GM23248 (cell line): ENCODE measurements at regions not wholly inside any gene's neighbourhood (a gene's known extent, or its start where the extent isn't known, plus 50 kb on each side); places are given as distances from the start of the nearest gene placed in this dataset.

Experiments
- DNase-seq: peaks from one replicate; pipeline ENCODE4 v3.0.0-alpha.2; 2015
- H2AFZ ChIP-seq: fragments of 200-600 bp; sonication (generic); 2 replicates; pipeline ENCODE4 v1.6.1; 2016; ENCODE audit warnings: antibody characterized with exemption
- H3F3A ChIP-seq: fragments of 200-600 bp; sonication (generic); 2 replicates; pipeline ENCODE4 v1.6.1; 2016; ENCODE audit warnings: mild to moderate bottlenecking, antibody characterized with exemption, mixed run types; ENCODE audit not compliant: insufficient read depth
- H3K27ac ChIP-seq: fragments of 200-600 bp; sonication (generic); 2 replicates; pipeline ENCODE4 v1.5.1; 2016; ENCODE audit warnings: mild to moderate bottlenecking
- H3K27me3 ChIP-seq: fragments of 200-600 bp; sonication (generic); replicated peaks from 2 replicates; pipeline ENCODE4 v1.6.1; 2016; ENCODE audit warnings: mild to moderate bottlenecking; ENCODE audit not compliant: insufficient read depth
- H3K36me3 ChIP-seq: fragments of 200-600 bp; sonication (generic); 2 replicates; pipeline ENCODE4 v1.6.1; 2016; ENCODE audit warnings: low read depth, mild to moderate bottlenecking
- H3K4me1 ChIP-seq: fragments of 200-600 bp; sonication (generic); 2 replicates; pipeline ENCODE4 v1.6.1; 2016; ENCODE audit warnings: mild to moderate bottlenecking; ENCODE audit not compliant: insufficient read depth
- H3K4me2 ChIP-seq: fragments of 200-600 bp; sonication (generic); one replicate; pipeline ENCODE4 v1.6.1; 2016; ENCODE audit warnings: mild to moderate bottlenecking; ENCODE audit not compliant: unreplicated experiment
- H3K4me3 ChIP-seq: fragments of 200-600 bp; sonication (generic); 2 replicates; pipeline ENCODE4 v1.5.1; 2016; ENCODE audit warnings: mild to moderate bottlenecking
- H3K79me2 ChIP-seq: fragments of 200-600 bp; sonication (generic); 2 replicates; pipeline ENCODE4 v1.6.1; 2016; ENCODE audit warnings: mild to moderate bottlenecking; ENCODE audit not compliant: insufficient read depth
- H3K9ac ChIP-seq: fragments of 200-600 bp; sonication (generic); 2 replicates; pipeline ENCODE4 v1.6.1; 2016; ENCODE audit warnings: mild to moderate bottlenecking
- H3K9me2 ChIP-seq: fragments of 200-600 bp; sonication (generic); 2 replicates; pipeline ENCODE4 v1.6.1; 2016; ENCODE audit warnings: mixed run types, mild to moderate bottlenecking, moderate library complexity; ENCODE audit not compliant: insufficient read depth
- H3K9me3 ChIP-seq: fragments of 200-600 bp; sonication (generic); one replicate; pipeline ENCODE4 v1.6.1; 2017; ENCODE audit warnings: low read depth
- H4K20me1 ChIP-seq: fragments of 200-600 bp; sonication (generic); 2 replicates; pipeline ENCODE4 v1.6.0; 2016; ENCODE audit not compliant: insufficient read depth
- EZH2 ChIP-seq: fragments of 200-600 bp; sonication (generic); IDR thresholded peaks from 2 replicates; pipeline ENCODE4 v1.6.1; 2018; ENCODE audit warnings: antibody characterized with exemption, mild to moderate bottlenecking; ENCODE audit not compliant: insufficient read depth, poor library complexity, severe bottlenecking
- EZH2phosphoT487 ChIP-seq: fragments of 200-600 bp; sonication (generic); IDR thresholded peaks from 2 replicates; pipeline ENCODE4 v1.6.1; 2018; ENCODE audit warnings: antibody characterized with exemption, moderate library complexity, mild to moderate bottlenecking, low read depth; ENCODE audit not compliant: insufficient read depth
- WGBS, 2 experiments: methylation state at CpG; one replicate each; pipeline ENCODE4 v1.1.6; 2015 to 2017; ENCODE audit warnings: low lambda C conversion rate in 2 of 2, low coverage in 1 of 2; ENCODE audit errors: missing lambda C conversion rate in 2 of 2; 5-methylcytosine and 5-hydroxymethylcytosine counted together
- in situ Hi-C: fragments of 300-500 bp; cut with MboI; formaldehyde crosslinking; loops from 2 replicates; pipeline ENCODE4 v1.15.0; 2020

DNA sequence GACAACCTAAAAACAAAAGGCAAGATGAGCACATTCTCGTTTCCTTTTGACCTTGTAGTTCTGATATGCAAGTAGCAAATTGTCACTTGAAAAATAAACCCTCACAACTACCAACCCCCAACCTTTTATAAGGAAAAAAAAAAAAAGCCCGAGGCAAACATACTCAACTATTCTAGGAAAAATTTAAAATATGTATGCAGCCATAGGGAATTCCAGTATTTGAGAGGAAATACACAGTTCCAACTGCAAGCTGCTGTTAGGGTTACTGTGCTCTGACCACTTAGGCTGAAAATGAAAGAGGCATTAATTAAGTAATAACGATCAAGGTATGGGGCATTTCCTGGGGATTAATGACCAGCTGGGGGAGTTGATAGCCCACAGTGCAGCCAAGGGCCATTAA lies 281.9 kb upstream of the DPH6 start:
- H3K79me2 ChIP-seq = no peaks in the 10 kb centered on the region
- H3K36me3 ChIP-seq = no peaks in the 10 kb centered on the region
- in situ Hi-C loops = no loop called here
- 32 to 39% methylated on average over 3 of the region's 3 CpGs for WGBS, 2 experiments
- H3K27ac ChIP-seq = no peak overlapping the region
- H3K9me3 ChIP-seq = no peaks in the 10 kb centered on the region
- no peaks in the 10 kb centered on the region for H3K9me2 ChIP-seq
- no peak for DNase-seq
- no peak overlapping the region for H2AFZ ChIP-seq
- no peak for TF ChIP-seq EZH2
- TF ChIP-seq EZH2phosphoT487 = no peak
- H3K4me1 ChIP-seq = no peaks in the 10 kb centered on the region
- no peaks in the 10 kb centered on the region for H3K27me3 ChIP-seq
- no peak overlapping the region for H3K9ac ChIP-seq
- H4K20me1 ChIP-seq = no peaks in the 10 kb centered on the region
- no peak overlapping the region for H3K4me2 ChIP-seq
- H3K4me3 ChIP-seq = no peak overlapping the region
- no peaks in the 10 kb centered on the region for H3F3A ChIP-seq

DNA sequence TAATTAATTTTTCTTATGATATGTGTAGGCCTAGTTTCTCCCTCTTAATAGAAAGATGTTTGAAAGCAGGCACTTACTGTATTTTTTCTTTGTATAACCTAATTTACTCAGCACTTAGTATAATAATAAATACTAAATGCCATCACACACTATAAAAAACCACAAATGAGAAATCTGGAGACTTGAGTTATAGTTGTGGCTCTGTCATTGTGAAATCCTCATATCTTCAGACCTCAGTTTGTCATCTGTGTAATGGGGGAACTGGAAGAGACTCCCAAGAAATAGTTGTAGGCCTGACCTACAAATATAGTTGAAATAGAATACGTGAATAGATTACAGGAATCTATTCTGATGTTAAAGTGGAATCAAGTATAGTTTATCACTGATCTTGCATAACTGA lies 287.6 kb upstream of the DPH6 start:
- in situ Hi-C loops = no loop called here

DNA sequence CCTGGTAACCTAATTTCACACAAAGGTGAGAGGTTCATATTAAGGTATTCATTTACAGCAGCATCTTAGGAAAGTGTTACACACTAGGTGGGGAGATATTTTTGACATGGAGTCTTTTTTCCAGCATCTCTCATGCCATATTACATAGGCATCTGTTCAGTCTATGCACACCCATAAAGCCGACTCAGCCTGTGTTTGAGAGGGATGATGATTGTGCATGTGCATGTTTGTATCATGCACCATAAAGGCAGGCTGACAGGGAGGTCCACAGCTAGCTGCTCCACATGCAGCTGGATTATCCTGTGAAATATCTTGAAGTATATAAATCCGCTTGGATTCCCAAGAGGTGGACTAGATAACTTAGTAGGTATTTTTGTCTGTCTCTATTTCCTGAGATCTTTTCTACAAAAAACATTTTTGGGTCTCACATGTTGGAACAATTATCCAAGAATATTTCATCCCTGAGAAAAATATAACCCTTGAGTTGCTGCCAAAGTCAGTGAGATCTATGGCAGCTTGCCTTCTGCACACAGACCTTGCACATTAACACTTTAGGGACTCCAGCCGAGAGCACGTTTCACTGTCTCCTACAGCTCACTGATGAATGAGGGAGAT lies 288.4 kb upstream of the DPH6 start:
- TF ChIP-seq EZH2phosphoT487 = no peak
- Histone ChIP-seq H2AFZ (no peak overlapping the region), H3K4me2 (no peak overlapping the region), H3K4me3 (no peak overlapping the region), H3K36me3 (no peaks in the 10 kb centered on the region), H3K79me2 (no peaks in the 10 kb centered on the region), H3K9ac (no peak overlapping the region), H3F3A (no peaks in the 10 kb centered on the region), H3K27ac (no peak overlapping the region), H4K20me1 (no peaks in the 10 kb centered on the region), H3K9me3 (no peaks in the 10 kb centered on the region), H3K9me2 (no peaks in the 10 kb centered on the region), H3K27me3 (no peaks in the 10 kb centered on the region), H3K4me1 (no peaks in the 10 kb centered on the region)
- in situ Hi-C loops = no loop called here
- no peak for DNase-seq
- WGBS, 2 experiments = 25 to 26% methylated on average over 4 of the region's 4 CpGs

More for the DNA sequence above, 287.6 kb upstream of the DPH6 start:
- Histone ChIP-seq H3K27me3 (no peaks in the 10 kb centered on the region), H3K79me2 (no peaks in the 10 kb centered on the region), H3K36me3 (no peaks in the 10 kb centered on the region), H3K4me1 (no peaks in the 10 kb centered on the region), H3F3A (no peaks in the 10 kb centered on the region), H4K20me1 (no peaks in the 10 kb centered on the region), H3K4me2 (no peak overlapping the region), H3K4me3 (no peak overlapping the region), H3K27ac (no peak overlapping the region), H2AFZ (no peak overlapping the region), H3K9me3 (no peaks in the 10 kb centered on the region), H3K9me2 (no peaks in the 10 kb centered on the region), H3K9ac (no peak overlapping the region)
- WGBS, 2 experiments = 68 to 78% methylated on average over 1 of the region's 1 CpG
- TF ChIP-seq EZH2 (no peak), EZH2phosphoT487 (peak; percentile 77; the same call in 1 of the 2 replicates)
- peak; percentile 2 for DNase-seq

DNA sequence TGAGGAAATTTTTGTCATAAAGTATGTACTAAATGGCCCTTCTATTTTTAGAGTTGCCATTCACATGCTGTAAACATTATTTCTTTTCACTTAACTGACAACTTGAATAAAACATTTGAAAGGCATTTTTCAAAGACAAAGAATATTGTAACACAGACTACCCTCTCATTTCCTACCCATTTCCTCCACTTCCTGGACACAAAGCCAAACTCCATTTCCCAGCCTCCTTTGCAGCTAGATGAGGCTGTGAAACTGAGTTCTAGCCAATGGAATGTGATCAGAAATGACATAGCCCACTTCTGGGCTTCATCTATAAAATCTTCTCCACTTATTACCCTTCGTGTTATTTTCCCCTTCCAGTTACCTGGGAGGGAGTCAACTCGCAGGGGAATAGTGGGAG lies 288.9 kb upstream of the DPH6 start:
- Histone ChIP-seq H2AFZ (no peak overlapping the region), H3F3A (no peaks in the 10 kb centered on the region), H3K27ac (no peak overlapping the region), H3K27me3 (no peaks in the 10 kb centered on the region), H3K9me3 (no peaks in the 10 kb centered on the region), H3K4me2 (no peak overlapping the region), H3K4me3 (no peak overlapping the region), H3K4me1 (no peaks in the 10 kb centered on the region), H3K9ac (no peak overlapping the region), H4K20me1 (no peaks in the 10 kb centered on the region), H3K79me2 (no peaks in the 10 kb centered on the region), H3K36me3 (no peaks in the 10 kb centered on the region), H3K9me2 (no peaks in the 10 kb centered on the region)
- WGBS, 2 experiments = 70 to 72% methylated on average over 2 of the region's 2 CpGs
- TF ChIP-seq EZH2 (no peak), EZH2phosphoT487 (no peak)
- DNase-seq = no peak
- in situ Hi-C loops = no loop called here

DNA sequence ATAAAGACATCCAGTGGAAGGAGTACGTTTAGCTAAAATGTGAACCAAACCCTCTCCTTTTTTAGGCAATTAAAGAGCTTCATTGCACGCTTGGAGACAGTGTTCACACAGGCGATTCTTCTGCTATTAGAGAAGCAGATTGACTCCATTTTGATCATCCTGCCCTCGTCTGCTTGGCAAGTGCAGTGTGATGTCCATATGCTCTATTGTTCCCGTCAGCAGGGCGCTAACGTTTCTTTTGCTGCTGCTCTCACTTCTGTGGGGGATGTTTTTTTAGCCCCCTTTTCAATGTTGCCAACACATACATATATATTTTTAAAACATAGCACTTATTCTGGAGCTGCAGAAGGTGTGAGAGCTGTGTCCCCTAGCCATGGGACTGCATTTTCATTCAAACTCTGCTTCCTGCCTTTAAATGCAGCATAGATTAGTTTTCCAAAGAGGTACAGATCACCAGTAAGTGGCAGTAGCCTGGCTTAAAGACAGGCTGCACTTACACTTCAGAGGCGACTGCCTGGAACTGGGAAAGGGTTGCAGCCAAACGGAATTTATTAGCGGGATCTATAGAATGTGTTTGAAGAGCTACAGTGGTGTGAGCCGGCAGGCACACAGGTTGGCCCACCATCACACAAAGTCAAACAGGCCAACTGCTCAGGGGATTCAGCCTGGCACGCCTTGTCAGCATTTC lies 292.6 kb upstream of the DPH6 start:
- H3K27ac ChIP-seq = no peak overlapping the region
- H3K9me2 ChIP-seq = no peaks in the 10 kb centered on the region
- no peaks in the 10 kb centered on the region for H3K79me2 ChIP-seq
- no peak overlapping the region for H3K4me2 ChIP-seq
- no peak for DNase-seq
- H2AFZ ChIP-seq = no peak overlapping the region
- WGBS, 2 experiments = 80% methylated on average over 12 of the region's 12 CpGs
- H3K36me3 ChIP-seq = no peaks in the 10 kb centered on the region
- H3K4me1 ChIP-seq = no peaks in the 10 kb centered on the region
- no peaks in the 10 kb centered on the region for H4K20me1 ChIP-seq
- 0 out of 2 replicates have a peak, but pooled peaks cover 2% of the 10 kb centered on the region for H3K27me3 ChIP-seq
- TF ChIP-seq EZH2phosphoT487 = no peak
- no peak for TF ChIP-seq EZH2
- no peaks in the 10 kb centered on the region for H3K9me3 ChIP-seq
- no peak overlapping the region for H3K9ac ChIP-seq
- in situ Hi-C loops = no loop called here
- no peaks in the 10 kb centered on the region for H3F3A ChIP-seq
- no peak overlapping the region for H3K4me3 ChIP-seq
